ENCODE measurements at regions not wholly inside any gene's neighbourhood (a gene's known extent, or its start where the extent isn't known, plus 50 kb on each side); places are given as distances from the start of the nearest gene placed in this dataset.

DNA sequence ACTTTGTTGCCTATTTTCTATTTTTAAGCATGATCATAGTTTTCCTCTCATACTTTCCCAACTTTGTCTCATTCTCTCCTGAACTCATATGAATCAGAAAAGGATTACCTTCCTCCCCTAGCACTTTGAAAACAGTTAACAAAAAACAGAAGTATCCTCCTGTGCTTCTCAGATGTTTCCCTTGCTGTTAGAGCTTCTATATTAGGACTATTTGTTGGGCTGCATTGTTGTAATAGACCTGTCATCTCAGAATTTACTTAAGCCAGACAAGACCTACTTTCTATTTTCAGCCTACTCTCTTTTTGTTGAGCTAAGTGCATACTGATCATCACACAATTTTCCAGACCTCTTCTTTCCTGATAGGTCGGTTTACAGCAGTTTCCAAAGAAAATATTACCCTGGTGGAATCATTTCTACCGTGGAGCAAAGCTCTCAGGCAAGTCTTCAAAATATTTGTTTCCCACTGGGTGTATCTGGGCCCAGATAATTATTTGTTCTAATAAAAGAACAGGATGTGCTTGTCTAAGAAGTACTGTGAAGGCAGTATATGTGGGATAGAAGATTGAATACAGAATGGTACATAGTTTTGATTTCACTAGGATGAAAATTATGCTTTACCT is 411.9 kb upstream of the KLF6 start:
- H3K4me3 ChIP-seq (ENCODE audit: low read depth, low read length): no peak overlapping the region
- DNase-seq (ENCODE audit: low read depth): no peak
- no peak for TF ChIP-seq POLR2A (IDR thresholded peaks at IDR 0.05; ENCODE audit: extremely low read depth, insufficient read length)
- TF ChIP-seq, protein P1, sequence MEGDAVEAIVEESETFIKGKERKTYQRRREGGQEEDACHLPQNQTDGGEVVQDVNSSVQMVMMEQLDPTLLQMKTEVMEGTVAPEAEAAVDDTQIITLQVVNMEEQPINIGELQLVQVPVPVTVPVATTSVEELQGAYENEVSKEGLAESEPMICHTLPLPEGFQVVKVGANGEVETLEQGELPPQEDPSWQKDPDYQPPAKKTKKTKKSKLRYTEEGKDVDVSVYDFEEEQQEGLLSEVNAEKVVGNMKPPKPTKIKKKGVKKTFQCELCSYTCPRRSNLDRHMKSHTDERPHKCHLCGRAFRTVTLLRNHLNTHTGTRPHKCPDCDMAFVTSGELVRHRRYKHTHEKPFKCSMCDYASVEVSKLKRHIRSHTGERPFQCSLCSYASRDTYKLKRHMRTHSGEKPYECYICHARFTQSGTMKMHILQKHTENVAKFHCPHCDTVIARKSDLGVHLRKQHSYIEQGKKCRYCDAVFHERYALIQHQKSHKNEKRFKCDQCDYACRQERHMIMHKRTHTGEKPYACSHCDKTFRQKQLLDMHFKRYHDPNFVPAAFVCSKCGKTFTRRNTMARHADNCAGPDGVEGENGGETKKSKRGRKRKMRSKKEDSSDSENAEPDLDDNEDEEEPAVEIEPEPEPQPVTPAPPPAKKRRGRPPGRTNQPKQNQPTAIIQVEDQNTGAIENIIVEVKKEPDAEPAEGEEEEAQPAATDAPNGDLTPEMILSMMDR (IDR thresholded peaks at IDR 0.05; ENCODE audit: low read depth, low read length): no peak
- no peak for TF ChIP-seq MYC (IDR thresholded peaks at IDR 0.05; ENCODE audit: low read depth, low read length)
- TF ChIP-seq, protein P2, sequence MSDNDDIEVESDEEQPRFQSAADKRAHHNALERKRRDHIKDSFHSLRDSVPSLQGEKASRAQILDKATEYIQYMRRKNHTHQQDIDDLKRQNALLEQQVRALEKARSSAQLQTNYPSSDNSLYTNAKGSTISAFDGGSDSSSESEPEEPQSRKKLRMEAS (IDR thresholded peaks at IDR 0.05; ENCODE audit: low read depth, low read length): no peak

DNA sequence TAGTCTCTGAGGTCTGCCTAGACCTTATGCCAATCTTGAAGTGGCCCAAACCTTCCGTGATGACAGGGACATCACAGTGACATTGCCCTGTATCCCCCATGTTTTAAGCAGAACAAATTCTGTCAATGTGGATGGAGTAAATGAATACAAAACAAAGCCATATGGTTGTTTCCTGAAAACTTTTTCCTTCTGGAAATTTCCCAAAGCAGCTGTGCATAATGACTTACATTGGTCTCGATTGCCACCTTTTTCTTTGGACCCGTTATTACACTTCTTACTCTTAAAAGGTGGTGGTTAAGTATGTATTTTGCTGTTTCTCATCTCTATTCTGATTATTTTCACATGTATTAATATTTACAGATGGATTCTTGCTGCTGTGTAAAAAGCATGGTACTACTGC is 411.2 kb upstream of the KLF6 start:
- no peak overlapping the region for H3K4me3 ChIP-seq (ENCODE audit: low read depth, low read length)
- TF ChIP-seq POLR2A (IDR thresholded peaks at IDR 0.05; ENCODE audit: extremely low read depth, insufficient read length): no peak
- TF ChIP-seq, protein P1 (IDR thresholded peaks at IDR 0.05; ENCODE audit: low read depth, low read length): no peak
- no peak for TF ChIP-seq MYC (IDR thresholded peaks at IDR 0.05; ENCODE audit: low read depth, low read length)
- TF ChIP-seq, protein P2 (IDR thresholded peaks at IDR 0.05; ENCODE audit: low read depth, low read length): no peak
- no peak for DNase-seq (ENCODE audit: low read depth)

DNA sequence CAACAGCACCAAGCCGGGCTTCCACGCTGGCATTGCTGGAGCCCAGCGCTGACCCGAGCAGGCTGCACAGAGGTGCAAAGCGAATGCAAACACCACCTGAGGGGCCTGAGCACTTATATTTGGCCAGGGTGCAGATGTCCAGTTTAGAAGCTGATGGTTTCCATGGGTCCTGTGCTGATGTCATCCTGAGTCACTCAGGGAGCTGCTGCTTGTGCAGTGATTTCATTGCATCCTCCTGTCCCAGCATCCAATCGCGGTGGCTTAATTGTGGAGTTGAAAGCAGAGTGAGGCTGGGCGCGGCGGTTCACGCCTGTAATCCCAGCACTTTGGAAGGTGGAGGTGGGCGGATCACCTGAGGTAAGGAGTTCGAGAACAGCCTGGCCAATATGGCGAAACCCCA is 410.2 kb upstream of the KLF6 start:
- H3K4me3 ChIP-seq (ENCODE audit: low read depth, low read length): no peak overlapping the region
- TF ChIP-seq, protein P2 (IDR thresholded peaks at IDR 0.05; ENCODE audit: low read depth, low read length): no peak
- TF ChIP-seq POLR2A (IDR thresholded peaks at IDR 0.05; ENCODE audit: extremely low read depth, insufficient read length) (no peak), MYC (IDR thresholded peaks at IDR 0.05; ENCODE audit: low read depth, low read length) (no peak)
- TF ChIP-seq, protein P1 (IDR thresholded peaks at IDR 0.05; ENCODE audit: low read depth, low read length): no peak
- no peak for DNase-seq (ENCODE audit: low read depth)

DNA sequence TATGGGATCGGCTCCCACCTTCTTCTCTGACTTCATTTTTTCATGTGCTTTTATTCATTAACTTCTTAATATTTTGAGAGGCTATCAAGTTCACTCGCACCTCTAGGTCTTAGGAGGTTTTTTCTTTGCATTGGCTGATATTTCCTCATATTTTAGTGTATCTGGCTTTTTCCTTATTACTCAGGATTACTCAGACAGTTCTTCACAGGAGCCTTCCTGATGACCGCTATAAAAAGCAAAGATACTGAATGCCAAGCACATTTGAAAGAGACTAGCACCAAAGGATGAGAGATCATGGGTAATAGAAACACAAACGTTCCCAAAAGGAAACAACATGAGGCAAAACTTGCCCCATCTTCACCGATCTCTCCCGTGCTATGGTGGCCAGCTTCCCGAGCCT is 409.2 kb upstream of the KLF6 start:
- no peak for DNase-seq (ENCODE audit: low read depth)
- no peak for TF ChIP-seq POLR2A (IDR thresholded peaks at IDR 0.05; ENCODE audit: extremely low read depth, insufficient read length)
- TF ChIP-seq, protein P1 (IDR thresholded peaks at IDR 0.05; ENCODE audit: low read depth, low read length): no peak
- TF ChIP-seq, protein P2 (IDR thresholded peaks at IDR 0.05; ENCODE audit: low read depth, low read length): no peak
- no peak overlapping the region for H3K4me3 ChIP-seq (ENCODE audit: low read depth, low read length)

DNA sequence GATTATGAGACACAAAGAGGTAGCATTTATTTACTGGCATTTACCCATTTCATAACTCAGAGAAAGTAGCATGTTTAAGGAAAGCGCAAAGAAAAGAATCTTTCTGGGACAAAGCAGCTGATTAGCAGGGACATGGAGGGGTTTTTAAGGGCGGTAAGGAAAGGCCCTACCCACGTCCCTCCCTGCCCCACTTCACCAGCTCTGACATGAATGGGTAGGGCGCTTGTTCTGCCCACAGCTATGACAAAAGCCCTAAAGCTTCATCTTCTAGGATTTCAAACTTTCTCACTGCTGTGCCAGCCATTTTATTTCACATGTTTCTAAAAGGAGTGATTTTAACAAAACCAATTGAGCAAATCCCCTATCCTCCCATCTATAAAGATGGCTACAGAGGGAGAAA is 406.9 kb upstream of the KLF6 start:
- TF ChIP-seq MYC (IDR thresholded peaks at IDR 0.05; ENCODE audit: low read depth, low read length): no peak
- TF ChIP-seq, protein P2 (IDR thresholded peaks at IDR 0.05; ENCODE audit: low read depth, low read length): no peak
- DNase-seq (ENCODE audit: low read depth): no peak
- no peak overlapping the region for H3K4me3 ChIP-seq (ENCODE audit: low read depth, low read length)

DNA sequence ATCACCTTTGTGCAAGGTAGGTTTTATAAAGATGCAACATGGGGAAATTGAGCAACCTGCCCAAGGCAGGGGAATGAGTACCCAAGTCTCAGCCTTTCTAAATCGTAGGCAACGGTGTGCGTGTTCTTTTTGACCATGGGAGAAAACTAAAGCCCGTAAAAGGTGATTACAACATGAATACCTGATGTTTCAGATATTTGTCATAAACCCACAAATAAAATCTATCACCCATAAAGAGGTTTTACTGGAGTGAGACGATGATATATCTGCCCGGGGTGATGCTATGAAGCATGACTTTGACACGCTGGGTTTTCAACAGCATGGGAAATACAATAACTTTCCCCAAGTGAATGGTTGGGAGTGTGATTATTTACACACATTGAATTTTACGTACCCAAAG is 406.3 kb upstream of the KLF6 start:
- TF ChIP-seq POLR2A (IDR thresholded peaks at IDR 0.05; ENCODE audit: extremely low read depth, insufficient read length) (no peak), MYC (IDR thresholded peaks at IDR 0.05; ENCODE audit: low read depth, low read length) (no peak)
- TF ChIP-seq, protein P1 (IDR thresholded peaks at IDR 0.05; ENCODE audit: low read depth, low read length): no peak
- TF ChIP-seq, protein P2 (IDR thresholded peaks at IDR 0.05; ENCODE audit: low read depth, low read length): no peak
- no peak for DNase-seq (ENCODE audit: low read depth)
- H3K4me3 ChIP-seq (ENCODE audit: low read depth, low read length): no peak overlapping the region

Data from NB4 (cell line).